Suprapubic skin (tissue), 4 donors: ENCODE measurements at regions not wholly inside any gene's neighbourhood (a gene's known extent, or its start where the extent isn't known, plus 50 kb on each side); places are given as distances from the start of the nearest gene placed in this dataset.

Experiments used
- CTCF ChIP-seq, 2 donors: fragments of 200-600 bp in 1 of 2; fragments of 450-650 bp in 1 of 2; sonication (generic) in 1 of 2; IDR thresholded peaks; one replicate each; pipeline ENCODE4 v1.5.1; 2016 to 2019; ENCODE audit warnings: antibody characterized with exemption in 2 of 2, mild to moderate bottlenecking in 1 of 2, moderate library complexity in 1 of 2
- EP300 ChIP-seq: sonication (generic); formaldehyde crosslinking; IDR thresholded peaks from one replicate; pipeline ENCODE4 v1.6.1; 2017; ENCODE audit warnings: antibody characterized with exemption
- POLR2AphosphoS5 ChIP-seq, 3 donors: sonication (generic); formaldehyde crosslinking; IDR thresholded peaks; one replicate each; pipeline ENCODE4 v1.6.1; 2017; ENCODE audit warnings: antibody characterized with exemption in 3 of 3

DNA sequence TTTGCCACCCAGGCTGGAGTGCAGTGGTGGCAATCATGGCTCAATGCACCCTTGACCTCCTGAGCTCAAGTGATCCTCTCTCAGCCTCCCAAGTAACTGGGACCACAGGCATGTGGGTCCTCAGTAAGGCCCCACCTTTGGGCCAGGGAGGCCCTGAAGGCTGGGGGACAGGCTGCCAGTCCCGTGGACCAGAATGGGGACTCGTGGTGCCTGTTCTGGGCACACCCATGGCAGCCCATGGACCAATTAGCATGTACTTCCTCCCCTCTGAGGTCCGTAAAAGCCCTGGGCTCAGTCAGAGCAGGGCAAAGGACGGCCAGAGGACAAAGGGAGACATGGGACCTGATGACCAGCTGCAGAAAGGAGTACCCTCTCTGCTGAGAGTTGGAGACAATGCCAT lies 1590.8 kb downstream of the KHDRBS2 start:
- no peak for TF ChIP-seq CTCF (IDR thresholded peaks at IDR 0.05)
- no peak for TF ChIP-seq EP300
- no peak for TF ChIP-seq POLR2AphosphoS5 (IDR thresholded peaks at IDR 0.05)
